ENCODE measurements at regions not wholly inside any gene's neighbourhood (a gene's known extent, or its start where the extent isn't known, plus 50 kb on each side); places are given as distances from the start of the nearest gene placed in this dataset.

- H3K4me3 ChIP-seq: no peak overlapping the region
- H3K9me3 ChIP-seq: no peaks in the 10 kb centered on the region
- no peaks in the 10 kb centered on the region for H3K36me3 ChIP-seq (ENCODE audit: low read depth)
- TF ChIP-seq, protein P1, sequence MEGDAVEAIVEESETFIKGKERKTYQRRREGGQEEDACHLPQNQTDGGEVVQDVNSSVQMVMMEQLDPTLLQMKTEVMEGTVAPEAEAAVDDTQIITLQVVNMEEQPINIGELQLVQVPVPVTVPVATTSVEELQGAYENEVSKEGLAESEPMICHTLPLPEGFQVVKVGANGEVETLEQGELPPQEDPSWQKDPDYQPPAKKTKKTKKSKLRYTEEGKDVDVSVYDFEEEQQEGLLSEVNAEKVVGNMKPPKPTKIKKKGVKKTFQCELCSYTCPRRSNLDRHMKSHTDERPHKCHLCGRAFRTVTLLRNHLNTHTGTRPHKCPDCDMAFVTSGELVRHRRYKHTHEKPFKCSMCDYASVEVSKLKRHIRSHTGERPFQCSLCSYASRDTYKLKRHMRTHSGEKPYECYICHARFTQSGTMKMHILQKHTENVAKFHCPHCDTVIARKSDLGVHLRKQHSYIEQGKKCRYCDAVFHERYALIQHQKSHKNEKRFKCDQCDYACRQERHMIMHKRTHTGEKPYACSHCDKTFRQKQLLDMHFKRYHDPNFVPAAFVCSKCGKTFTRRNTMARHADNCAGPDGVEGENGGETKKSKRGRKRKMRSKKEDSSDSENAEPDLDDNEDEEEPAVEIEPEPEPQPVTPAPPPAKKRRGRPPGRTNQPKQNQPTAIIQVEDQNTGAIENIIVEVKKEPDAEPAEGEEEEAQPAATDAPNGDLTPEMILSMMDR (IDR thresholded peaks at IDR 0.05): no peak
- DNase-seq (no peak), ATAC-seq (no peak)
- intact Hi-C loops (cut with DNase I, micrococcal nuclease): no loop called here
- no peaks in the 10 kb centered on the region for H3K4me1 ChIP-seq (ENCODE audit: low read depth)
Observed at GRCh38 chr3:46135475-46135874, 72.6 kb downstream of the CCR1 start.

- H3K4me3 ChIP-seq: no peak overlapping the region
- no peaks in the 10 kb centered on the region for H3K4me1 ChIP-seq (ENCODE audit: low read depth)
- H3K9me3 ChIP-seq: no peaks in the 10 kb centered on the region
- no peaks in the 10 kb centered on the region for H3K36me3 ChIP-seq (ENCODE audit: low read depth)
- intact Hi-C loops (cut with DNase I, micrococcal nuclease): no loop called here
- TF ChIP-seq, protein P1 (IDR thresholded peaks at IDR 0.05): no peak
- DNase-seq: no peak
- no peak for ATAC-seq
Observed at GRCh38 chr3:46133285-46133684, 74.8 kb downstream of the CCR1 start.

GRCh38 chr3:46132565-46132964, 75.5 kb downstream of the CCR1 start:
- intact Hi-C loops (cut with DNase I, micrococcal nuclease): no loop called here
- peak; percentile 34 for ATAC-seq
- no peaks in the 10 kb centered on the region for H3K36me3 ChIP-seq (ENCODE audit: low read depth)
- H3K9me3 ChIP-seq: no peaks in the 10 kb centered on the region
- DNase-seq: no peak
- H3K4me3 ChIP-seq: no peak overlapping the region
- H3K4me1 ChIP-seq (ENCODE audit: low read depth): no peaks in the 10 kb centered on the region
- TF ChIP-seq, protein P1 (IDR thresholded peaks at IDR 0.05): no peak

DNA sequence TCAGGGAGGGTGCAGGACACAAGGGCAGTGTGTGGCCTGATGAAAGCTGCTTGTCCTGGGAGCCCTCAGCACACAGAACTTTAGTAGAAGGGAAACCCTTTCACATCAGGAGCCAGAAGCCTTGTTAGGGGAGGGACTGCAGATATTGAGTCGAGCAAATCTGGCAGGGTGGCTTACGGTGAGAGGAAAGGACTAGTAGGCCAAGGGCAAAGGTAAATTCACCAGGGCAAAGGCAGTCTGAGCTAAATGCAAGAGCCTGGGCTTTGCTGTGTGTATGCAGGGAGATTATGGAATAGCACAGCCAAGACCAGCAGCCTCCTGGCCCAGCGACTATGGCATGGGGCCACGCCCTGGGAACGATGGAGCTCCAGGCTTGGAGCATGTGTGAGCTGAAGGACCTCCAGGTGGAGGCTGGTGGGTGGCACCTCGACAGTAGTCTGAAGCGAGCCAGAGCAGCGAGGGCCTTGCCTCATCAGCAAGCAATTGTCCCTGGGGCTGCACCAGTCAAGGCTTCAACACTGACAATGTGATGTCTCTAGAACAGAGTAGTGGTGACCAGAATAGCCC, 76.1 kb downstream of the CCR1 start:
- Histone ChIP-seq H3K36me3 (ENCODE audit: low read depth) (no peaks in the 10 kb centered on the region), H3K4me3 (no peak overlapping the region), H3K9me3 (no peaks in the 10 kb centered on the region), H3K4me1 (ENCODE audit: low read depth) (no peaks in the 10 kb centered on the region)
- DNase-seq (no peak), ATAC-seq (no peak)
- intact Hi-C loops (cut with DNase I, micrococcal nuclease): no loop called here
- TF ChIP-seq, protein P1 (IDR thresholded peaks at IDR 0.05): no peak

DNA sequence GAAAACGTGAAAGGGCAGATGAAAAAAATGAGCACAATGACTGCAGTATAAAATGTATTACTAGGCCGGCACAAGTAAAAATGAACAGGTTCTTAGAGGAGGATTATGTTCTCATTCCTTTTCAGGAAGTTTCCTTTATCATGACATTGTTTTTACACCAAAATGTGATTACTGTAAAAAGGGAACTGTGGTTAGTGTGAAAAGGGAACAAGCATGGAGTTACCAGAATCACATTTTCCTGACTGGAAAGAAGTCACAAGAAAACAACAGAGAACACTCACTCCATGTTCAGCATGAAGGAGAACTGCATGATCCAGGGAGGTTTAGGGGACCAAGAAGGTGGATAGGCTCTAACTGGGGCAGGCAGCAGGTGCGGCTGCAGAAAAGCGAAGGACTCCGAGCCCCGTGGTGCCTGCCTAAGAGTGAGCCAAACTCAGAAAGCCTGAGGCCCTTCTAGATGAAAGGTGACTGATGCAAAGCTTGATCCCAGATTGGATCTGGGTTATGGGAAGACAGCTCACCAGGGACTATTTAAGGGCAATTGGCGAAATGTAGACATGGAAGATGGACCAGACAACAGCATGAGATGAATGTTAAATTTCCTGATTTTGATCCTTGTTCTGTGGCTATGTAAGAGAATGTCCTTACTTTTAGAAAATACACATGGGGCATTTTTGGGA, 77.3 kb downstream of the CCR1 start:
- DNase-seq (no peak), ATAC-seq (no peak)
- H3K4me1 ChIP-seq (ENCODE audit: low read depth): no peaks in the 10 kb centered on the region
- intact Hi-C loops (cut with DNase I, micrococcal nuclease): no loop called here
- TF ChIP-seq, protein P1 (IDR thresholded peaks at IDR 0.05): no peak
- no peaks in the 10 kb centered on the region for H3K36me3 ChIP-seq (ENCODE audit: low read depth)
- H3K9me3 ChIP-seq: no peaks in the 10 kb centered on the region
- no peak overlapping the region for H3K4me3 ChIP-seq

Data from mucosa of descending colon (tissue), 3 donors.